ENCODE measurements at regions not wholly inside any gene's neighbourhood (a gene's known extent, or its start where the extent isn't known, plus 50 kb on each side); places are given as distances from the start of the nearest gene placed in this dataset.

GRCh38 chr1:208393826-208394225, 149.6 kb upstream of the PLXNA2 start:
- Mint-ChIP-seq H3K4me3 (no peak overlapping the region), H3K9me3 (no peaks in the 10 kb centered on the region), H3K4me1 (ENCODE audit: low read depth) (no peaks in the 10 kb centered on the region), H3K27ac (no peak overlapping the region), H3K27me3 (peaks cover 11% of the 10 kb centered on the region), H3K36me3 (ENCODE audit: low read depth) (no peaks in the 10 kb centered on the region)
- no peak for TF ChIP-seq CTCF (IDR thresholded peaks at IDR 0.05)
- POLR2A ChIA-PET = no interaction called here
- ATAC-seq (no peak), DNase-seq (no peak)
- intact Hi-C loops (cut with micrococcal nuclease) = no loop called here
- CTCF ChIA-PET = no interaction called here

- Mint-ChIP-seq H3K9me3 (no peaks in the 10 kb centered on the region), H3K4me3 (no peak overlapping the region), H3K27me3 (peaks cover 5% of the 10 kb centered on the region), H3K4me1 (ENCODE audit: low read depth) (no peaks in the 10 kb centered on the region), H3K27ac (no peak overlapping the region), H3K36me3 (ENCODE audit: low read depth) (no peaks in the 10 kb centered on the region)
- CTCF ChIA-PET = no interaction called here
- POLR2A ChIA-PET = no interaction called here
- no peak for TF ChIP-seq CTCF (IDR thresholded peaks at IDR 0.05)
- intact Hi-C loops (cut with micrococcal nuclease) = no loop called here
- ATAC-seq (no peak), DNase-seq (no peak)
These were observed 153.1 kb upstream of the PLXNA2 start for GRCh38 chr1:208397286-208397685.

DNA sequence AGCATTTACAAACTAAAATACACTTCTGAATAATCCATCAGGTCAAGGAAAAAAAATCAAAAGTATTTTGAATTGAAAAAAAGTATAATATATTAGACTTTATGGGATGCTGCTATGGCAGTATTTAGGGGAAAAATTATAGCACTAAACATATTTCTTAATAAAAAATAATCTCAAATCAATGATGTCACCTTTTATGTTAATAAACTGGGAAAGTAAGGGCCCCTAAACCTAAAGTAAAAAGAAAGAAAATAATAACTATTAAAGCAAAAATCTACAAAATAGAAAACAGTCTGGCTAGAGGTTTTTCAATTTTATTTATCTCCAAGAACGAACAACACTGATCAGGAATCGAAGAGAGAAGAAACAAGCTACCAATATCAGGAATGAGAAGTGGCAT, 160.8 kb upstream of the PLXNA2 start:
- TF ChIP-seq CTCF (IDR thresholded peaks at IDR 0.05) = no peak
- POLR2A ChIA-PET = no interaction called here
- H3K4me1 Mint-ChIP-seq (ENCODE audit: low read depth) = no peaks in the 10 kb centered on the region
- no peaks in the 10 kb centered on the region for H3K36me3 Mint-ChIP-seq (ENCODE audit: low read depth)
- H3K4me3 Mint-ChIP-seq = no peak overlapping the region
- H3K27ac Mint-ChIP-seq = no peak overlapping the region
- H3K9me3 Mint-ChIP-seq = no peaks in the 10 kb centered on the region
- no peak for ATAC-seq
- no peak for DNase-seq
- peaks cover 5% of the 10 kb centered on the region for H3K27me3 Mint-ChIP-seq
- intact Hi-C loops (cut with micrococcal nuclease) = no loop called here
- CTCF ChIA-PET = no interaction called here

- no peak for TF ChIP-seq CTCF (IDR thresholded peaks at IDR 0.05)
- intact Hi-C loops (cut with micrococcal nuclease) = no loop called here
- DNase-seq (no peak), ATAC-seq (no peak)
- no peak overlapping the region for H3K27ac Mint-ChIP-seq
- ChIA-PET CTCF (no interaction called here), POLR2A (no interaction called here)
- H3K9me3 Mint-ChIP-seq = no peaks in the 10 kb centered on the region
- H3K4me3 Mint-ChIP-seq = no peak overlapping the region
- H3K27me3 Mint-ChIP-seq = peaks cover 3% of the 10 kb centered on the region
- H3K36me3 Mint-ChIP-seq (ENCODE audit: low read depth) = no peaks in the 10 kb centered on the region
- H3K4me1 Mint-ChIP-seq (ENCODE audit: low read depth) = no peaks in the 10 kb centered on the region
These were observed 165.0 kb upstream of the PLXNA2 start for GRCh38 chr1:208409176-208409575.

DNA sequence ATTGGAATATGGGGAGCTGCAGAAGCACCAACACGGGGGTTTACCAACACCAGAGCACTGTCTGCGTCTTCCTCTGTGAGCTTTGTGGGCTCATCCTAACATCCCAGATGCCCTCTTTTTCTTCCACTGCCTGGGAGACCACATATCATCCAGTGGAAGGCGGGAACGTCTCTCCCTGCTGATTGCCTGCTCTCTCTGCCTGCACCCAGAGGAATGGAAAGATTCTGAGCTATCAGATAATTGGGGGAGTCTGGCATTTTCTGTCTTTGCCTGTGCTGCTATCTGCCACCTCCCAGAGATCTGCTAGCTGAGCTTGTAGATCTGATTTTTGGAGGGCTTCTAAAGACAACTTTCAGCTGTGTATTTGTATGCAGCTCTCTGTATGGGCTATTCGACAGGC, 166.2 kb upstream of the PLXNA2 start:
- intact Hi-C loops (cut with micrococcal nuclease) = no loop called here
- no peak for ATAC-seq
- Mint-ChIP-seq H3K4me1 (ENCODE audit: low read depth) (no peaks in the 10 kb centered on the region), H3K36me3 (ENCODE audit: low read depth) (no peaks in the 10 kb centered on the region), H3K9me3 (no peaks in the 10 kb centered on the region), H3K27ac (no peak overlapping the region), H3K27me3 (peaks cover under 1% of the 10 kb centered on the region), H3K4me3 (no peak overlapping the region)
- CTCF ChIA-PET = no interaction called here
- TF ChIP-seq CTCF (IDR thresholded peaks at IDR 0.05) = no peak
- POLR2A ChIA-PET = no interaction called here
- no peak for DNase-seq
